Neural progenitor cell (in vitro differentiated cells): ENCODE measurements at regions not wholly inside any gene's neighbourhood (a gene's known extent, or its start where the extent isn't known, plus 50 kb on each side); places are given as distances from the start of the nearest gene placed in this dataset.

ENCODE experiments used
- DNase-seq: peaks from one replicate; pipeline ENCODE4 v3.0.0-alpha.2; 2016; ENCODE audit warnings: low spot score
- H2AFZ ChIP-seq: fragments of 200-600 bp; sonication (generic); replicated peaks from 2 replicates; pipeline ENCODE4 v1.6.1; 2016; ENCODE audit warnings: antibody characterized with exemption
- H3F3A ChIP-seq: fragments of 200-600 bp; sonication (generic); 2 replicates; pipeline ENCODE4 v1.6.1; 2016; ENCODE audit warnings: antibody characterized with exemption, low read depth
- H3K27ac ChIP-seq: fragments of 200-600 bp; sonication (generic); 2 replicates; pipeline ENCODE4 v1.5.1; 2016; ENCODE audit warnings: mild to moderate bottlenecking
- H3K27me3 ChIP-seq: fragments of 200-600 bp; sonication (generic); 2 replicates; pipeline ENCODE4 v1.6.1; 2016; ENCODE audit warnings: mild to moderate bottlenecking, moderate library complexity
- H3K36me3 ChIP-seq: fragments of 200-600 bp; sonication (generic); 2 replicates; pipeline ENCODE4 v1.5.1; 2016
- H3K4me1 ChIP-seq: fragments of 200-600 bp; sonication (generic); 2 replicates; pipeline ENCODE4 v1.6.1; 2016; ENCODE audit warnings: mixed run types
- H3K4me2 ChIP-seq: fragments of 200-600 bp; sonication (generic); 2 replicates; pipeline ENCODE4 v1.6.1; 2016
- H3K4me3 ChIP-seq: fragments of 200-600 bp; sonication (generic); 2 replicates; pipeline ENCODE4 v1.5.1; 2016
- H3K79me2 ChIP-seq: fragments of 200-600 bp; sonication (generic); 2 replicates; pipeline ENCODE4 v1.6.1; 2016; ENCODE audit warnings: low read depth
- H3K9ac ChIP-seq: fragments of 200-600 bp; sonication (generic); 2 replicates; pipeline ENCODE4 v1.6.1; 2016
- H3K9me3 ChIP-seq: fragments of 200-600 bp; sonication (generic); 2 replicates; pipeline ENCODE4 v1.5.1; 2016; ENCODE audit warnings: low read depth
- H4K20me1 ChIP-seq: fragments of 200-600 bp; sonication (generic); 2 replicates; pipeline ENCODE4 v1.6.1; 2016; ENCODE audit warnings: low read depth
- H3K27ac Mint-ChIP-seq: 3 replicates; pipeline ENCODE4 v1.8.0; 2021; ENCODE audit warnings: mixed read lengths
- H3K27me3 Mint-ChIP-seq: 2 replicates; pipeline ENCODE4 v1.8.0; 2022; ENCODE audit warnings: low read depth, mild to moderate bottlenecking, inconsistent platforms, moderate library complexity, mixed read lengths; ENCODE audit not compliant: insufficient read depth
- H3K36me3 Mint-ChIP-seq: 3 replicates; pipeline ENCODE4 v1.8.0; 2021; ENCODE audit warnings: mixed read lengths
- H3K4me1 Mint-ChIP-seq: 3 replicates; pipeline ENCODE4 v1.8.0; 2021; ENCODE audit warnings: mixed read lengths
- H3K4me3 Mint-ChIP-seq: 3 replicates; pipeline ENCODE4 v1.8.0; 2021; ENCODE audit warnings: mild to moderate bottlenecking, moderate library complexity, mixed read lengths
- H3K9me3 Mint-ChIP-seq: 3 replicates; pipeline ENCODE4 v1.8.0; 2020; ENCODE audit warnings: mixed read lengths
- EZH2 ChIP-seq: fragments of 200-600 bp; sonication (generic); IDR thresholded peaks from 2 replicates; pipeline ENCODE4 v1.6.1; 2017; ENCODE audit warnings: antibody characterized with exemption, mild to moderate bottlenecking, moderate library complexity
- EZH2phosphoT487 ChIP-seq: fragments of 200-600 bp; sonication (generic); IDR thresholded peaks from 2 replicates; pipeline ENCODE4 v1.6.1; 2017; ENCODE audit warnings: antibody characterized with exemption
- TF ChIP-seq, protein P1 (sequence below): fragments of 200-600 bp; sonication (generic); IDR thresholded peaks from 2 replicates; pipeline ENCODE4 v1.5.1; 2017; ENCODE audit warnings: antibody characterized with exemption, mild to moderate bottlenecking

DNA sequence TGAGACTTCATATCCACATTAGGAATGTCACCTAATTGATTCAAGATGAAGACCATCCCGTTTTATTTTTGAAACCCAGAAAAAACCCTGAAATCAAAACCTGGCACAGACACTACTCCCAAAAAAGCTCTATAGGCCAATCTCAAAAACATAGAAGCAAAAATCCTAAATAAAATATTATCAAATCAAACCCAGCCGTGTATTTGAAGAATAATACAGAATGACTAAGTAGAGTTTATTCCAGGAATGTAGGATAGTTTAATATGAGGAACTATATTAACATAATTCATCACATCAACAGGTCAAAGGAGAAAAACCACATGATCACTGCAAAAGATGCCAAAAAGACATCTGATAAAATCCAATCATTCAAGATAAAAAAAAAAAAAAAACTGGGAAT is 167.1 kb downstream of the ACTL7B start:
- Histone ChIP-seq H3K4me1 (no peaks in the 10 kb centered on the region), H3K27me3 (no peaks in the 10 kb centered on the region), H3K27ac (no peak overlapping the region), H3K36me3 (no peaks in the 10 kb centered on the region), H3K4me3 (no peak overlapping the region), H3F3A (no peaks in the 10 kb centered on the region), H3K4me2 (no peak overlapping the region), H4K20me1 (no peaks in the 10 kb centered on the region), H2AFZ (no peak overlapping the region), H3K9ac (no peak overlapping the region), H3K79me2 (no peaks in the 10 kb centered on the region), H3K9me3 (no peaks in the 10 kb centered on the region)
- Mint-ChIP-seq H3K9me3 (no peaks in the 10 kb centered on the region), H3K36me3 (no peaks in the 10 kb centered on the region), H3K27me3 (peaks cover 2% of the 10 kb centered on the region), H3K27ac (no peak overlapping the region), H3K4me3 (no peak overlapping the region), H3K4me1 (no peaks in the 10 kb centered on the region)
- no peak for DNase-seq
- no peak for TF ChIP-seq EZH2
- TF ChIP-seq, protein P1, sequence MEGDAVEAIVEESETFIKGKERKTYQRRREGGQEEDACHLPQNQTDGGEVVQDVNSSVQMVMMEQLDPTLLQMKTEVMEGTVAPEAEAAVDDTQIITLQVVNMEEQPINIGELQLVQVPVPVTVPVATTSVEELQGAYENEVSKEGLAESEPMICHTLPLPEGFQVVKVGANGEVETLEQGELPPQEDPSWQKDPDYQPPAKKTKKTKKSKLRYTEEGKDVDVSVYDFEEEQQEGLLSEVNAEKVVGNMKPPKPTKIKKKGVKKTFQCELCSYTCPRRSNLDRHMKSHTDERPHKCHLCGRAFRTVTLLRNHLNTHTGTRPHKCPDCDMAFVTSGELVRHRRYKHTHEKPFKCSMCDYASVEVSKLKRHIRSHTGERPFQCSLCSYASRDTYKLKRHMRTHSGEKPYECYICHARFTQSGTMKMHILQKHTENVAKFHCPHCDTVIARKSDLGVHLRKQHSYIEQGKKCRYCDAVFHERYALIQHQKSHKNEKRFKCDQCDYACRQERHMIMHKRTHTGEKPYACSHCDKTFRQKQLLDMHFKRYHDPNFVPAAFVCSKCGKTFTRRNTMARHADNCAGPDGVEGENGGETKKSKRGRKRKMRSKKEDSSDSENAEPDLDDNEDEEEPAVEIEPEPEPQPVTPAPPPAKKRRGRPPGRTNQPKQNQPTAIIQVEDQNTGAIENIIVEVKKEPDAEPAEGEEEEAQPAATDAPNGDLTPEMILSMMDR, result no peak

DNA sequence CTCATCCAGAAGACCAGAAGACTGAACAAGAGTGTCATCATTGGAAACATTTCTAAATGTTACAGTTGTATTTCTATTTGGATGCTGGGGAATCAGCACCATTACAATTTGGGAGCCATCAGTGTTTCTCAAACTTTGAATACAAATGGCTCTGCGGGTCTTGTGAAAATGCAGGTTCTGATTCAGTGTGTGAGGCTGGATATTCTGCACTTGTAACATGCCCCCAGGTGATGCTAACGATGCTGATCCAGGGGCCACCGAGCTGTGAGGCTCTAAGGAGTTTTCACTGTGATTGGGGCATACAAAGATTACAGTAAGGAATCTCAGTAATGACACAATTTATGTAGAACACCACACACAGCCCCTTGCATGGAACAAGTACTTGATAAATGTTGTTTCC is 167.7 kb downstream of the ACTL7B start:
- H2AFZ ChIP-seq, result no peak overlapping the region
- H3K36me3 Mint-ChIP-seq, result no peaks in the 10 kb centered on the region
- no peaks in the 10 kb centered on the region for H3K9me3 Mint-ChIP-seq
- H3K27ac Mint-ChIP-seq, result no peak overlapping the region
- no peak for DNase-seq
- H3K4me3 ChIP-seq, result no peak overlapping the region
- no peaks in the 10 kb centered on the region for H3K27me3 ChIP-seq
- H3K4me1 Mint-ChIP-seq, result no peaks in the 10 kb centered on the region
- no peak overlapping the region for H3K4me2 ChIP-seq
- no peaks in the 10 kb centered on the region for H3K79me2 ChIP-seq
- no peaks in the 10 kb centered on the region for H3K36me3 ChIP-seq
- no peak for TF ChIP-seq EZH2phosphoT487
- TF ChIP-seq, protein P1, result no peak
- TF ChIP-seq EZH2, result no peak
- no peak overlapping the region for H3K4me3 Mint-ChIP-seq
- H4K20me1 ChIP-seq, result no peaks in the 10 kb centered on the region
- no peaks in the 10 kb centered on the region for H3K4me1 ChIP-seq
- H3K9ac ChIP-seq, result no peak overlapping the region
- H3K27me3 Mint-ChIP-seq, result no peaks in the 10 kb centered on the region
- no peaks in the 10 kb centered on the region for H3F3A ChIP-seq
- H3K9me3 ChIP-seq, result no peaks in the 10 kb centered on the region
- H3K27ac ChIP-seq, result no peak overlapping the region

DNA sequence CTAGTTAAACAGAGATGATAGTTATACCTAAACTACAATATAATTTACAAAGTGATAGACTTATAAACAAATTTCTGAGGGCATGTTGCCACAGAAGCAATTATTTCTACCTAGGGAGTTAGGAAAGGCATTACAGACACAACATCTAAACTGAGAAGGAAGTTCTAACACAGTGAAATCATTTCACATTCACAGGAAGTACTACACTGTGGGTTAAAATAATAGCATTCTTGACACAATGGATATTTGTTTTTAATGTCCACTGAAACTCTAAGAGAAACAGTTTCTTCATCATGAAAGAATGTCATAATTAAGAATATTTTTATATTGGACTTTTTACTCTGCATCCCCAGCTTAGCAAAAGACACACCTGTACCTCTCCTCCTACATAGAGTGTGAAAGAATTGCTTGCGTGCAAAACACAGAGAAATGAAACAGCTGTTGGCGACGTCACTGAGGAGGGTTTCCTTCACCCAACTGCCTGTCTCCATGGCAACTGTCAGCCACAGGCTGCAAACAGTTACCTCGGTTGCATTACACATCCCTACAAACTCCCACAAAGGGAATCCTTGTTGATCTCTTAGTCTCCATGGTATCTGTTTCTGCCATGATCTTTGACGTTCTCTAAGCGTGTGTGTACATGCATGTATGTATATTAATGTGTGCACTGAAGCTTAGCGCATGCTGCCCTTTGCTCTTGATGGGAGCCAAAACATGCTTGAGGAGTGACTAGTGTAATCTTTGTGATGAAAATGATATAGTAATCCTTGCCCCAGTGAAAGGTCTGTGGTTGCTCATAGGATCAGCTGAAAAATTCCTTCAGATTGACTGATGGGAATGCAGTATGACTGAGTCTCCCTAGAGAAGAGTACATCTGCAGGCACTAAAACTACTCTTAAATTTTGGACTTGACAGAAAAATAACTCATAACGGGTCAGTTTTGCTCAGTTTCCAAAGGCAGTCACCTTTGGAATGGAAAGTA is 168.5 kb downstream of the ACTL7B start:
- Mint-ChIP-seq H3K9me3 (no peaks in the 10 kb centered on the region), H3K27me3 (no peaks in the 10 kb centered on the region), H3K36me3 (no peaks in the 10 kb centered on the region), H3K4me3 (no peak overlapping the region), H3K27ac (no peak overlapping the region), H3K4me1 (no peaks in the 10 kb centered on the region)
- Histone ChIP-seq H3K4me2 (no peak overlapping the region), H3K9me3 (no peaks in the 10 kb centered on the region), H3K4me1 (no peaks in the 10 kb centered on the region), H3K36me3 (no peaks in the 10 kb centered on the region), H3K9ac (no peak overlapping the region), H3K4me3 (no peak overlapping the region), H4K20me1 (no peaks in the 10 kb centered on the region), H3K27ac (no peak overlapping the region), H3F3A (no peaks in the 10 kb centered on the region), H2AFZ (no peak overlapping the region), H3K79me2 (no peaks in the 10 kb centered on the region), H3K27me3 (no peaks in the 10 kb centered on the region)
- no peak for DNase-seq
- TF ChIP-seq EZH2 (no peak), EZH2phosphoT487 (no peak)
- TF ChIP-seq, protein P1, result no peak
